Parathyroid adenoma (tissue), 2 donors: ENCODE measurements at regions not wholly inside any gene's neighbourhood (a gene's known extent, or its start where the extent isn't known, plus 50 kb on each side); places are given as distances from the start of the nearest gene placed in this dataset.
"Not testable (repeated sequence)": the region's sequence is repeated elsewhere in the genome, so short reads cannot be mapped to it uniquely, and the experiment has no call there.

ENCODE experiments used
- H2AFZ ChIP-seq: fragments of 300-600 bp; sonication (generic); one replicate; pipeline ENCODE4 v1.7.0; 2017; ENCODE audit warnings: antibody characterized with exemption, mild to moderate bottlenecking
- H3K27ac ChIP-seq: fragments of 300-600 bp; sonication (generic); one replicate; pipeline ENCODE4 v1.7.0; 2017
- H3K27me3 ChIP-seq: fragments of 300-600 bp; sonication (generic); one replicate; pipeline ENCODE4 v1.7.0; 2017; ENCODE audit warnings: low read length; ENCODE audit not compliant: control insufficient read depth, insufficient read depth
- H3K36me3 ChIP-seq: fragments of 300-600 bp; sonication (generic); one replicate; pipeline ENCODE4 v1.7.0; 2017; ENCODE audit warnings: low read length; ENCODE audit not compliant: control insufficient read depth, insufficient read depth
- H3K4me1 ChIP-seq: fragments of 300-600 bp; sonication (generic); one replicate; pipeline ENCODE4 v1.7.0; 2017; ENCODE audit warnings: control low read depth
- H3K4me2 ChIP-seq: fragments of 300-600 bp; sonication (generic); one replicate; pipeline ENCODE4 v1.7.0; 2017; ENCODE audit warnings: low read length
- H3K4me3 ChIP-seq: fragments of 300-600 bp; sonication (generic); one replicate; pipeline ENCODE4 v1.7.0; 2017; ENCODE audit warnings: low read depth, low read length
- H3K79me2 ChIP-seq: fragments of 300-600 bp; sonication (generic); one replicate; pipeline ENCODE4 v1.7.0; 2017; ENCODE audit warnings: control low read depth
- H3K9ac ChIP-seq: fragments of 300-600 bp; sonication (generic); one replicate; pipeline ENCODE4 v1.7.0; 2017; ENCODE audit warnings: mild to moderate bottlenecking
- H3K9me3 ChIP-seq: fragments of 300-600 bp; sonication (generic); one replicate; pipeline ENCODE4 v1.7.0; 2017; ENCODE audit warnings: low read length; ENCODE audit not compliant: control insufficient read depth
- CTCF ChIP-seq: fragments of 300-600 bp; sonication (generic); IDR thresholded peaks from one replicate; pipeline ENCODE4 v1.7.0; 2017; ENCODE audit warnings: antibody characterized with exemption, mild to moderate bottlenecking
- donor health status: primary hyperparathyroidism.

- no peaks in the 10 kb centered on the region for H3K4me1 ChIP-seq
These were observed 1025.2 kb upstream of the CDH18 start for GRCh38 chr5:21013237-21013636.

GRCh38 chr5:21007781-21008180 lies 1019.8 kb upstream of the CDH18 start:
- H3K4me1 ChIP-seq = no peaks in the 10 kb centered on the region
- H2AFZ ChIP-seq = no peak overlapping the region
- H3K9me3 ChIP-seq = no peaks in the 10 kb centered on the region
- no peak overlapping the region for H3K4me2 ChIP-seq
- no peak overlapping the region for H3K9ac ChIP-seq
- no peaks in the 10 kb centered on the region for H3K27me3 ChIP-seq
- H3K27ac ChIP-seq = no peak overlapping the region
- H3K4me3 ChIP-seq = no peak overlapping the region
- TF ChIP-seq CTCF = no peak
- H3K79me2 ChIP-seq = no peaks in the 10 kb centered on the region
- no peaks in the 10 kb centered on the region for H3K36me3 ChIP-seq

More at GRCh38 chr5:21013237-21013636, 1025.2 kb upstream of the CDH18 start:
- H3K9ac ChIP-seq = no peak overlapping the region
- H2AFZ ChIP-seq = no peak overlapping the region
- H3K36me3 ChIP-seq = no peaks in the 10 kb centered on the region
- no peaks in the 10 kb centered on the region for H3K27me3 ChIP-seq
- no peaks in the 10 kb centered on the region for H3K79me2 ChIP-seq
- no peak overlapping the region for H3K4me2 ChIP-seq
- no peak overlapping the region for H3K4me3 ChIP-seq
- no peaks in the 10 kb centered on the region for H3K9me3 ChIP-seq
- H3K27ac ChIP-seq = no peak overlapping the region
- TF ChIP-seq CTCF = no peak

GRCh38 chr5:20988933-20989332 lies 1000.9 kb upstream of the CDH18 start:
- H3K4me3 ChIP-seq, H3K36me3 ChIP-seq, H3K4me2 ChIP-seq, H3K9me3 ChIP-seq, H3K79me2 ChIP-seq, H3K9ac ChIP-seq, H3K27me3 ChIP-seq, H2AFZ ChIP-seq, H3K4me1 ChIP-seq, H3K27ac ChIP-seq: not testable (repeated sequence)

- Histone ChIP-seq H3K27ac (no peak overlapping the region), H3K27me3 (no peaks in the 10 kb centered on the region), H3K4me1 (no peaks in the 10 kb centered on the region), H3K4me2 (no peak overlapping the region), H3K79me2 (no peaks in the 10 kb centered on the region), H3K4me3 (no peak overlapping the region), H3K36me3 (no peaks in the 10 kb centered on the region), H3K9me3 (no peaks in the 10 kb centered on the region), H3K9ac (no peak overlapping the region), H2AFZ (no peak overlapping the region)
- no peak for TF ChIP-seq CTCF
These were observed 997.8 kb upstream of the CDH18 start for GRCh38 chr5:20985754-20986153.

- no peaks in the 10 kb centered on the region for H3K9me3 ChIP-seq
These were observed 986.4 kb upstream of the CDH18 start for GRCh38 chr5:20974426-20974825.

More at GRCh38 chr5:20974426-20974825, 986.4 kb upstream of the CDH18 start:
- Histone ChIP-seq H3K27ac (no peak overlapping the region), H3K36me3 (no peaks in the 10 kb centered on the region), H3K79me2 (no peaks in the 10 kb centered on the region), H3K4me2 (no peak overlapping the region), H3K27me3 (no peaks in the 10 kb centered on the region), H3K9ac (no peak overlapping the region), H3K4me3 (no peak overlapping the region), H2AFZ (no peak overlapping the region), H3K4me1 (no peaks in the 10 kb centered on the region)
- TF ChIP-seq CTCF = no peak
